H1 (cell line): ENCODE measurements at regions not wholly inside any gene's neighbourhood (a gene's known extent, or its start where the extent isn't known, plus 50 kb on each side); places are given as distances from the start of the nearest gene placed in this dataset.

ENCODE experiments used
- CTCF ChIP-seq, 3 experiments: IDR thresholded peaks; 1 replicate in 2 of 3; 2 replicates in 1 of 3; pipeline versions ENCODE4 v1.5.1 to v1.6.1; 2011; ENCODE audit warnings: low read length in 3 of 3, mild to moderate bottlenecking in 3 of 3, inconsistent platforms in 2 of 3, low read depth in 1 of 3, moderate library complexity in 1 of 3; ENCODE audit not compliant: insufficient read depth in 1 of 3; ENCODE audit errors: control extremely low read depth in 1 of 3
- EGR1 ChIP-seq: IDR thresholded peaks from 2 replicates; pipeline ENCODE4 v1.6.1; 2011; ENCODE audit warnings: low read depth, low read length, borderline replicate concordance
- EZH2 ChIP-seq: fragments of 200-600 bp; sonication (generic); IDR thresholded peaks from 2 replicates; pipeline ENCODE4 v1.7.1; 2012; ENCODE audit warnings: low read depth, mild to moderate bottlenecking, moderate library complexity, low read length, inconsistent platforms; ENCODE audit not compliant: severe bottlenecking
- FOSL1 ChIP-seq: IDR thresholded peaks from 2 replicates; pipeline ENCODE4 v1.6.1; 2011; ENCODE audit warnings: mild to moderate bottlenecking, low read depth, low read length, moderate library complexity; ENCODE audit not compliant: insufficient read depth
- GABPA ChIP-seq: IDR thresholded peaks from 2 replicates; pipeline ENCODE4 v1.6.1; 2011; ENCODE audit warnings: mild to moderate bottlenecking, low read length, moderate library complexity, borderline replicate concordance; ENCODE audit not compliant: insufficient read depth
- GTF2F1 ChIP-seq: IDR thresholded peaks from 2 replicates; pipeline ENCODE4 v1.6.1; 2012; ENCODE audit warnings: low read depth, low read length, improper control_type of control experiment, borderline replicate concordance
- HDAC6 ChIP-seq: IDR thresholded peaks from one replicate; pipeline ENCODE4 v1.7.1; 2012; ENCODE audit warnings: low read depth, mild to moderate bottlenecking, inconsistent platforms, low read length, moderate library complexity
- JUN ChIP-seq: IDR thresholded peaks from 2 replicates; pipeline ENCODE4 v1.6.1; 2011; ENCODE audit warnings: low read depth, mild to moderate bottlenecking, improper control_type of control experiment, low read length
- JUND ChIP-seq: IDR thresholded peaks from 2 replicates; pipeline ENCODE4 v1.6.1; 2011; ENCODE audit warnings: mild to moderate bottlenecking, improper control_type of control experiment, low read length
- POLR2A ChIP-seq, 2 experiments: IDR thresholded peaks; 1 replicate in 1 of 2; 2 replicates in 1 of 2; pipeline ENCODE4 v1.6.1; 2011; ENCODE audit warnings: low read depth in 2 of 2, low read length in 2 of 2, mild to moderate bottlenecking in 2 of 2; ENCODE audit errors: control extremely low read depth in 1 of 2
- POLR2AphosphoS5 ChIP-seq: IDR thresholded peaks from 2 replicates; pipeline ENCODE4 v1.6.1; 2011; ENCODE audit warnings: low read depth, low read length
- RXRA ChIP-seq: IDR thresholded peaks from 2 replicates; pipeline ENCODE4 v1.6.1; 2011; ENCODE audit warnings: low read depth, mild to moderate bottlenecking, low read length, moderate library complexity; ENCODE audit not compliant: insufficient read depth
- USF2 ChIP-seq: IDR thresholded peaks from 2 replicates; pipeline ENCODE4 v1.6.1; 2011; ENCODE audit warnings: low read length, improper control_type of control experiment

- TF ChIP-seq USF2 (no peak), JUND (no peak), FOSL1 (no peak), POLR2AphosphoS5 (no peak), GABPA (no peak), CTCF (IDR thresholded peaks at IDR 0.05; ENCODE audit: control extremely low read depth in 1 of 3, insufficient read depth in 1 of 3, low read depth in 1 of 3, low read length in 3 of 3) (no peak), EZH2 (no peak), POLR2A (IDR thresholded peaks at IDR 0.05; ENCODE audit: control extremely low read depth in 1 of 2, low read depth in 2 of 2, low read length in 2 of 2) (no peak), GTF2F1 (no peak), RXRA (no peak), JUN (no peak), EGR1 (no peak), HDAC6 (no peak)
Measured at GRCh38 chrX:109858602-109859341, 125.7 kb upstream of the ACSL4 start.
